ENCODE measurements at regions not wholly inside any gene's neighbourhood (a gene's known extent, or its start where the extent isn't known, plus 50 kb on each side); places are given as distances from the start of the nearest gene placed in this dataset.

GRCh38 chr7:115195208-115195607 lies 273.3 kb downstream of the MDFIC start:
- no peak overlapping the region for H3K27ac ChIP-seq (ENCODE audit: low read depth, low read length)
- no peaks in the 10 kb centered on the region for H3K36me3 ChIP-seq (ENCODE audit: control insufficient read depth in 2 of 4, insufficient read depth in 4 of 4, low read length in 3 of 4)
- no peak overlapping the region for H3K23ac ChIP-seq (ENCODE audit: insufficient read length)
- 98% methylated on average over 2 of the region's 2 CpGs; no CpG with 5 or more reads in 1 of the 2 experiments for WGBS, 2 experiments (ENCODE audit: extremely low coverage in 1 of 2, insufficient coverage in 1 of 2, insufficient read length in 1 of 2, insufficient replicate concordance in 2 of 2, low coverage in 1 of 2, low lambda C conversion rate in 2 of 2, missing lambda C conversion rate in 1 of 2)
- H3K23me2 ChIP-seq (ENCODE audit: low read depth, low read length): no peaks in the 10 kb centered on the region
- H3K4me2 ChIP-seq (ENCODE audit: insufficient read depth in 1 of 2, low read depth in 2 of 2, low read length in 2 of 2): no peak overlapping the region
- no peak overlapping the region for H2BK120ac ChIP-seq (replicated peaks; ENCODE audit: low read depth, low read length)
- no peak overlapping the region for H2AK5ac ChIP-seq (ENCODE audit: low read depth, low read length)
- H2BK20ac ChIP-seq (ENCODE audit: low read length): no peak overlapping the region
- CTCF ChIA-PET (ENCODE audit: partially characterized antibody): no interaction called here
- H3K4ac ChIP-seq (replicated peaks; ENCODE audit: insufficient read length, low read depth, low read length): no peak overlapping the region
- H3K79me2 ChIP-seq (ENCODE audit: control insufficient read depth in 1 of 2, insufficient read depth in 2 of 2, low read length in 2 of 2): no peaks in the 10 kb centered on the region
- no peak overlapping the region for H3K18ac ChIP-seq (ENCODE audit: extremely low read depth, low read length)
- H2BK12ac ChIP-seq (ENCODE audit: low read depth, low read length): no peak overlapping the region
- no peak overlapping the region for H4K91ac ChIP-seq (replicated peaks; ENCODE audit: insufficient read length, low read length)
- POLR2A ChIA-PET (ENCODE audit: partially characterized antibody): no interaction called here
- H3K56ac ChIP-seq (replicated peaks; ENCODE audit: insufficient read length, low read depth, low read length): no peak overlapping the region
- no peak overlapping the region for H3K9ac ChIP-seq (replicated peaks in 1 of 4; ENCODE audit: extremely low read depth in 1 of 4, low read depth in 3 of 4, low read length in 3 of 4)
- no peak overlapping the region for H2BK5ac ChIP-seq (ENCODE audit: low read depth, low read length)
- no peak overlapping the region for H3K4me3 ChIP-seq (ENCODE audit: extremely low read depth in 1 of 4, insufficient read depth in 2 of 4, low read depth in 3 of 4, low read length in 4 of 4)
- DNase-seq (ENCODE audit: low read depth in 1 of 2, low spot score in 2 of 2): no peak
- no peak overlapping the region for H4K8ac ChIP-seq (ENCODE audit: extremely low read depth, insufficient read depth, low read length)
- no peaks in the 10 kb centered on the region for H3K79me1 ChIP-seq (ENCODE audit: low read depth, low read length)
- H4K20me1 ChIP-seq (replicated peaks in 1 of 2; ENCODE audit: control insufficient read depth in 1 of 2, insufficient read depth in 2 of 2, low read length in 2 of 2): no peaks in the 10 kb centered on the region
- no peak overlapping the region for H3K14ac ChIP-seq (ENCODE audit: insufficient read length)
- no peak overlapping the region for H2AFZ ChIP-seq (ENCODE audit: low read length)
- H3K27me3 ChIP-seq (replicated peaks in 1 of 4; ENCODE audit: control insufficient read depth in 3 of 4, extremely low read depth in 1 of 4, insufficient read depth in 3 of 4, low read length in 3 of 4): no peaks in the 10 kb centered on the region
- H3K9me3 ChIP-seq (ENCODE audit: insufficient read depth in 2 of 2, low read depth in 1 of 2, low read length in 1 of 2): no peaks in the 10 kb centered on the region
- no peak overlapping the region for H4K5ac ChIP-seq (ENCODE audit: insufficient read length, low read depth, low read length)
- H3K4me1 ChIP-seq (replicated peaks in 1 of 4; ENCODE audit: control insufficient read depth in 3 of 4, insufficient read depth in 4 of 4, low read length in 3 of 4): no peaks in the 10 kb centered on the region
- H2BK15ac ChIP-seq (ENCODE audit: low read length): no peak overlapping the region
- FAIRE-seq: no peak
- TF ChIP-seq CTCF (IDR thresholded peaks at IDR 0.05; ENCODE audit: control extremely low read depth in 1 of 3, insufficient read depth in 1 of 3, low read depth in 1 of 3, low read length in 3 of 3) (no peak), JUN (IDR thresholded peaks at IDR 0.05; ENCODE audit: low read depth, low read length) (no peak), SP1 (IDR thresholded peaks at IDR 0.05; ENCODE audit: low read depth, low read length) (no peak), PHF8 (conservative IDR thresholded peaks at IDR 0.05; ENCODE audit: low read depth, low read length) (no peak), TCF12 (IDR thresholded peaks at IDR 0.05; ENCODE audit: low read depth, low read length) (no peak), MAX (IDR thresholded peaks at IDR 0.05) (no peak), CTBP2 (IDR thresholded peaks at IDR 0.05; ENCODE audit: borderline replicate concordance, insufficient read depth, insufficient read length, low read length) (no peak), SIRT6 (IDR thresholded peaks at IDR 0.05; ENCODE audit: low read length) (no peak), SIX5 (IDR thresholded peaks at IDR 0.05; ENCODE audit: low read depth, low read length) (no peak), TBP (IDR thresholded peaks at IDR 0.05; ENCODE audit: low read depth, low read length) (no peak), SP4 (IDR thresholded peaks at IDR 0.05; ENCODE audit: low read length) (no peak), POLR2A (IDR thresholded peaks at IDR 0.05; ENCODE audit: control extremely low read depth in 1 of 2, low read depth in 2 of 2, low read length in 2 of 2) (no peak), SRF (IDR thresholded peaks at IDR 0.05; ENCODE audit: low read depth, low read length) (no peak), EP300 (IDR thresholded peaks at IDR 0.05; ENCODE audit: borderline replicate concordance in 1 of 2, low read depth in 2 of 2, low read length in 2 of 2) (no peak)
